ENCODE measurements at regions not wholly inside any gene's neighbourhood (a gene's known extent, or its start where the extent isn't known, plus 50 kb on each side); places are given as distances from the start of the nearest gene placed in this dataset.

- no peak for TF ChIP-seq CTCF (IDR thresholded peaks at IDR 0.05)
- no peak for TF ChIP-seq POLR2A (IDR thresholded peaks at IDR 0.05)
These were observed 92.8 kb downstream of the ADCYAP1 start for GRCh38 chr18:997499-997898.

Measured in stomach (tissue), 4 donors.